Keratinocyte (primary cell): ENCODE measurements at regions not wholly inside any gene's neighbourhood (a gene's known extent, or its start where the extent isn't known, plus 50 kb on each side); places are given as distances from the start of the nearest gene placed in this dataset.

Experiments used
- DNase-seq: peaks from one replicate; pipeline ENCODE4 v3.0.0-alpha.2; 2011; ENCODE audit warnings: low read depth, missing footprints, low spot score
- FAIRE-seq: peaks from 2 replicates; lab custom pipeline; 2011; peaks lifted over from hg19 to GRCh38; lab: Jason Lieb, UNC
- H2AFZ ChIP-seq: 2 replicates; pipeline ENCODE4 v1.6.0; 2012; ENCODE audit warnings: low read length, control low read depth, inconsistent platforms; ENCODE audit not compliant: control insufficient read depth
- H3K27ac ChIP-seq: 2 replicates; pipeline ENCODE4 v1.5.1; 2011; ENCODE audit warnings: low read length; ENCODE audit not compliant: control insufficient read depth, insufficient read depth
- H3K27me3 ChIP-seq: 3 replicates; pipeline ENCODE4 v1.6.0; 2011; ENCODE audit warnings: low read length; ENCODE audit not compliant: control insufficient read depth, insufficient read depth; ENCODE audit errors: extremely low read depth
- H3K36me3 ChIP-seq, 2 experiments: 2 replicates in 1 of 2; 3 replicates in 1 of 2; pipeline ENCODE4 v1.5.1; 2011; ENCODE audit warnings: low read length in 2 of 2, mild to moderate bottlenecking in 1 of 2; ENCODE audit not compliant: control insufficient read depth in 2 of 2, insufficient read depth in 2 of 2; ENCODE audit errors: extremely low read depth in 1 of 2
- H3K4me1 ChIP-seq: 3 replicates; pipeline ENCODE4 v1.5.1; 2011; ENCODE audit warnings: low read length; ENCODE audit not compliant: control insufficient read depth, insufficient read depth; ENCODE audit errors: extremely low read depth
- H3K4me2 ChIP-seq: 3 replicates; pipeline ENCODE4 v1.6.0; 2011; ENCODE audit warnings: low read depth, low read length; ENCODE audit not compliant: control insufficient read depth, insufficient read depth; ENCODE audit errors: extremely low read depth
- H3K4me3 ChIP-seq, 3 experiments: fragments of 200-600 bp in 1 of 3; sonication (generic) in 1 of 3; 2 replicates in 2 of 3; 3 replicates in 1 of 3; pipeline ENCODE4 v1.5.1; 2011 to 2016; ENCODE audit warnings: low read length in 3 of 3, mild to moderate bottlenecking in 3 of 3, control low read depth in 2 of 3, inconsistent platforms in 1 of 3, low read depth in 1 of 3, mixed read lengths in 1 of 3, mixed run types in 1 of 3, moderate library complexity in 1 of 3; ENCODE audit not compliant: control insufficient read depth in 2 of 3, insufficient read depth in 2 of 3; ENCODE audit errors: extremely low read depth in 1 of 3
- H3K79me2 ChIP-seq: 2 replicates; pipeline ENCODE4 v1.6.0; 2012; ENCODE audit warnings: low read length; ENCODE audit not compliant: control insufficient read depth, insufficient read depth
- H3K9ac ChIP-seq: 3 replicates; pipeline ENCODE4 v1.6.0; 2011; ENCODE audit warnings: low read length; ENCODE audit not compliant: control insufficient read depth, insufficient read depth; ENCODE audit errors: extremely low read depth
- H3K9me1 ChIP-seq: 3 replicates; pipeline ENCODE4 v1.6.0; 2011; ENCODE audit warnings: low read length; ENCODE audit not compliant: control insufficient read depth, insufficient read depth; ENCODE audit errors: extremely low read depth
- H3K9me3 ChIP-seq: 2 replicates; pipeline ENCODE4 v1.5.1; 2012; ENCODE audit warnings: low read depth, low read length; ENCODE audit not compliant: control insufficient read depth
- H4K20me1 ChIP-seq: 3 replicates; pipeline ENCODE4 v1.6.0; 2011; ENCODE audit warnings: low read length; ENCODE audit not compliant: control insufficient read depth, insufficient read depth; ENCODE audit errors: extremely low read depth
- EZH2 ChIP-seq: IDR thresholded peaks from one replicate; pipeline ENCODE4 v1.6.1; 2012; ENCODE audit warnings: inconsistent platforms, mild to moderate bottlenecking, low read length, moderate library complexity
- dilution Hi-C: fragments of 300-500 bp; cut with MboI; formaldehyde crosslinking; loops from one replicate; pipeline ENCODE4 v1.7.0; 2020; ENCODE audit warnings: low sequenced_read_pairs; ENCODE audit not compliant: extremely low pct_ligation_motif_present
- TF ChIP-seq, protein P1 (sequence below), 3 experiments: IDR thresholded peaks in 1 of 3; conservative IDR thresholded peaks in 1 of 3; optimal IDR thresholded peaks in 1 of 3; 2 replicates in 2 of 3; 3 replicates in 1 of 3; pipeline versions ENCODE3 to v1.5.1; 2011; ENCODE audit warnings: low read length in 3 of 3, mild to moderate bottlenecking in 3 of 3, moderate library complexity in 2 of 3, control low read depth in 1 of 3, inconsistent platforms in 1 of 3; ENCODE audit not compliant: insufficient read depth in 2 of 3; ENCODE audit errors: extremely low read depth in 1 of 3

DNA sequence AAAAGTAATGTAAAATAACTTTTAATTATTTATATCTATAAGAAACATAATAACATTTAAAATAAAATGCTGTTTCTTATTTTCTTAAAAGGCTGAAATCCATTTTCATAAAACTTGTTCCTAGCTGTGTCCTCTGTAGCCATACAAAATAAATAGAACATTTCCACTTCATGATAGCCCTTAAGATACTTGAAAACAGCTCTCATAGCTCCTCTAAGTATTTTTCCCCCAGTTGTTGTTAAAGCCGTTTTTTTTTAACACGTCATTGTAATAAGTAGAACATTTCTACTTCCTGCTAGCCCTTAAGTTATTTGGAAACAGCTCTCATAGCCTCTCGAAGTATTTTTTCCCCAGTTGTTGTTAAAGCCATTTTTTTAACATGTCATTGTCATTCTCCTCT is 97.3 kb upstream of the SOX3 start:
- Histone ChIP-seq H3K27ac (no peak overlapping the region), H4K20me1 (no peaks in the 10 kb centered on the region), H3K9me1 (no peaks in the 10 kb centered on the region), H3K27me3 (no peaks in the 10 kb centered on the region), H3K4me1 (no peaks in the 10 kb centered on the region), H3K36me3 (no peaks in the 10 kb centered on the region), H3K9ac (no peak overlapping the region), H3K4me3 (no peak overlapping the region), H3K79me2 (no peaks in the 10 kb centered on the region), H3K9me3 (no peaks in the 10 kb centered on the region), H3K4me2 (no peak overlapping the region), H2AFZ (no peak overlapping the region)
- TF ChIP-seq EZH2 = no peak
- TF ChIP-seq, protein P1, sequence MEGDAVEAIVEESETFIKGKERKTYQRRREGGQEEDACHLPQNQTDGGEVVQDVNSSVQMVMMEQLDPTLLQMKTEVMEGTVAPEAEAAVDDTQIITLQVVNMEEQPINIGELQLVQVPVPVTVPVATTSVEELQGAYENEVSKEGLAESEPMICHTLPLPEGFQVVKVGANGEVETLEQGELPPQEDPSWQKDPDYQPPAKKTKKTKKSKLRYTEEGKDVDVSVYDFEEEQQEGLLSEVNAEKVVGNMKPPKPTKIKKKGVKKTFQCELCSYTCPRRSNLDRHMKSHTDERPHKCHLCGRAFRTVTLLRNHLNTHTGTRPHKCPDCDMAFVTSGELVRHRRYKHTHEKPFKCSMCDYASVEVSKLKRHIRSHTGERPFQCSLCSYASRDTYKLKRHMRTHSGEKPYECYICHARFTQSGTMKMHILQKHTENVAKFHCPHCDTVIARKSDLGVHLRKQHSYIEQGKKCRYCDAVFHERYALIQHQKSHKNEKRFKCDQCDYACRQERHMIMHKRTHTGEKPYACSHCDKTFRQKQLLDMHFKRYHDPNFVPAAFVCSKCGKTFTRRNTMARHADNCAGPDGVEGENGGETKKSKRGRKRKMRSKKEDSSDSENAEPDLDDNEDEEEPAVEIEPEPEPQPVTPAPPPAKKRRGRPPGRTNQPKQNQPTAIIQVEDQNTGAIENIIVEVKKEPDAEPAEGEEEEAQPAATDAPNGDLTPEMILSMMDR (optimal IDR thresholded peaks at IDR 0.05 in 1 of 3, IDR thresholded peaks at IDR 0.05 in 1 of 3, conservative IDR thresholded peaks at IDR 0.05 in 1 of 3; ENCODE audit: extremely low read depth in 1 of 3, insufficient read depth in 2 of 3, low read length in 3 of 3) = no peak
- FAIRE-seq (no peak), DNase-seq (no peak)
- dilution Hi-C loops = no loop called here

DNA sequence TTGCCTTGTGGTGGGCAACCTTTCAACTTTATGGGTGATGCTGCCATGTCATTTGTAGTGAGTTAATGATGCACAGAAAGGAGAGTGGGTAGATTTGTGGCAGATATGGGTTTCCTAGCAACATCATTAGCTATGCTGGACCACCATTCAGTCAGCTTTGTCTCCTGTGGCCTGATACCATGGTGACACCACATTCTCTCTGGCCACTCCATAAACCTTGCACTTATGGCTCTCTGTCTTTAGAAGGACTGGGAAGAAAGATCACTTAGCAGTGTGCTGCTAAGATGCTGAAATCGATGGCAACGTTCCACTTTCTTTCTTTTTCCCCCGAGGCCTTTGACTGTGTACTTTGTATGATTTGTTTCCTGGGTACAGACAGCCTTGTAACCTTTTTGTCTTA is 95.0 kb upstream of the SOX3 start:
- H3K9me3 ChIP-seq = no peaks in the 10 kb centered on the region
- DNase-seq = no peak

More for the DNA sequence above, 95.0 kb upstream of the SOX3 start:
- Histone ChIP-seq H3K79me2 (no peaks in the 10 kb centered on the region), H3K9ac (no peak overlapping the region), H3K4me3 (no peak overlapping the region), H3K4me1 (no peaks in the 10 kb centered on the region), H2AFZ (no peak overlapping the region), H3K9me1 (no peaks in the 10 kb centered on the region), H3K27ac (no peak overlapping the region), H4K20me1 (no peaks in the 10 kb centered on the region), H3K36me3 (no peaks in the 10 kb centered on the region), H3K4me2 (no peak overlapping the region), H3K27me3 (no peaks in the 10 kb centered on the region)
- dilution Hi-C loops = no loop called here
- TF ChIP-seq, protein P1 (optimal IDR thresholded peaks at IDR 0.05 in 1 of 3, IDR thresholded peaks at IDR 0.05 in 1 of 3, conservative IDR thresholded peaks at IDR 0.05 in 1 of 3; ENCODE audit: extremely low read depth in 1 of 3, insufficient read depth in 2 of 3, low read length in 3 of 3) = no peak
- no peak for TF ChIP-seq EZH2
- no peak for FAIRE-seq
